AG09319 (cell line): ENCODE measurements at regions not wholly inside any gene's neighbourhood (a gene's known extent, or its start where the extent isn't known, plus 50 kb on each side); places are given as distances from the start of the nearest gene placed in this dataset.

ENCODE experiments used
- DNase-seq: peaks from one replicate; pipeline ENCODE4 v3.0.0-alpha.2; 2010; ENCODE audit warnings: low read depth; ENCODE audit errors: extremely low read depth
- TF ChIP-seq, protein P1 (sequence below): IDR thresholded peaks from 2 replicates; pipeline ENCODE4 v1.5.1; 2011; ENCODE audit warnings: low read depth, mild to moderate bottlenecking, inconsistent platforms, low read length, moderate library complexity

GRCh38 chr15:62342959-62343358, 177.9 kb upstream of the C2CD4B start:
- TF ChIP-seq, protein P1, sequence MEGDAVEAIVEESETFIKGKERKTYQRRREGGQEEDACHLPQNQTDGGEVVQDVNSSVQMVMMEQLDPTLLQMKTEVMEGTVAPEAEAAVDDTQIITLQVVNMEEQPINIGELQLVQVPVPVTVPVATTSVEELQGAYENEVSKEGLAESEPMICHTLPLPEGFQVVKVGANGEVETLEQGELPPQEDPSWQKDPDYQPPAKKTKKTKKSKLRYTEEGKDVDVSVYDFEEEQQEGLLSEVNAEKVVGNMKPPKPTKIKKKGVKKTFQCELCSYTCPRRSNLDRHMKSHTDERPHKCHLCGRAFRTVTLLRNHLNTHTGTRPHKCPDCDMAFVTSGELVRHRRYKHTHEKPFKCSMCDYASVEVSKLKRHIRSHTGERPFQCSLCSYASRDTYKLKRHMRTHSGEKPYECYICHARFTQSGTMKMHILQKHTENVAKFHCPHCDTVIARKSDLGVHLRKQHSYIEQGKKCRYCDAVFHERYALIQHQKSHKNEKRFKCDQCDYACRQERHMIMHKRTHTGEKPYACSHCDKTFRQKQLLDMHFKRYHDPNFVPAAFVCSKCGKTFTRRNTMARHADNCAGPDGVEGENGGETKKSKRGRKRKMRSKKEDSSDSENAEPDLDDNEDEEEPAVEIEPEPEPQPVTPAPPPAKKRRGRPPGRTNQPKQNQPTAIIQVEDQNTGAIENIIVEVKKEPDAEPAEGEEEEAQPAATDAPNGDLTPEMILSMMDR: no peak
- no peak for DNase-seq

DNA sequence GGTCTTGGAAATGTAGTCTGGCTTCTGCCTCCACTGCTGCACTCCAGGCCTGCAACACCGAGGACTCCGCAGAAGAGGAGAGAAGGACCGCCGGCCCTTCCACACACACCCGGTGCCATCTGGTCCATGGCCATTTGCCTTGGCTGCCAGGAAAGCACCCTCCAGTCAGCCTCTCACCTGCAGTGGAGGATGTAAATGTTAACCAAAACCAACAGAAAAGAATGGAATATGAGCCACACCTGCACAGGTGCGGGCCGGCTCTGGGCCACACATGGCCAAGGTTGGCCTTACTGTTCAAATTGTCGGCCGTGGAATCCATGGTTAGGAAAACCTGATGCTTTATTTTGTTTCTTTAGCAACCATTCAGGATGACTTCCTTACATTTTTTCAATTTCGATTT, 178.3 kb upstream of the C2CD4B start:
- DNase-seq: no peak
- TF ChIP-seq, protein P1: no peak

GRCh38 chr15:62344806-62345539, 179.9 kb upstream of the C2CD4B start:
- TF ChIP-seq, protein P1: peak; percentile 37
- no peak for DNase-seq

DNA sequence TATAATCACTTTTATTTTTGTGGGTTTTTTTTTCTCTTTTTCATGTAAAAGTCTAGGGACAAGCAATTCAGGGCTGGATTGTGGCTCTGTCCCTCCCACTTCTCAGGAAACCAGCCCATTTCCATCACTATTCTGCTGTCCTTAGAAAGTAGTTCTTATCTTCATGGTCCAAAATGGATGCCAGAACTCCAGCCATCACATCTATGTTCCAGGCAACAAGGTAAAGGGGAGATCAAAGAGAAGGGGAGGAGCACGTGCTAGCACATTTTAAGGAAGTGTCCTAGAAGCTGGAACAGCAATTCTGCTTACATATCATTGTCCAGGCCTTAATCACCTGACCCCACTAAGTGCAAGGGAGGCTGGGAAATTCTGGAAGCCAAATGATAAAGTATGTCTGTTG, 181.1 kb upstream of the C2CD4B start:
- TF ChIP-seq, protein P1: no peak

GRCh38 chr15:62348118-62348517, 183.0 kb upstream of the C2CD4B start:
- TF ChIP-seq, protein P1: no peak
- DNase-seq: no peak

More for the DNA sequence above, 181.1 kb upstream of the C2CD4B start:
- DNase-seq: no peak

DNA sequence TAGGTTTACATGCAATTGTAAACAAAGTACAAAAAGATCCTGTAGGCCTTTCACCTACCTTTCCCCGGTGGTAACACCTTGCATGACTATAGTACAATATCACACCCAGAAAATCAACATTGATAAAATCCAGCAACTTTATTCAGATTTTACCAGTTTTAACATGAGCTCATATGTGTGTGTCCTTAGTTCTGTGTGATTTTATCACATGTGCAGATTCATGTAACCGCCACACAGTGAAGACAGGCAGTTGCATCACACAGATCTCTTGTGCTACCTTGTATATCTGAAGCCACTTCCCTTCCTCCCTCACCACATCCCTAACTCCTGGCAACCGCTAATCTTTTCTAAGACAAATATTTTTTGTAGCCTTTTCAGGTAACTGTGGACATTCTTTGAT, 183.5 kb upstream of the C2CD4B start:
- no peak for DNase-seq
- TF ChIP-seq, protein P1: no peak

GRCh38 chr15:62352817-62353216, 187.7 kb upstream of the C2CD4B start:
- DNase-seq: no peak
- TF ChIP-seq, protein P1: no peak
